K562 (cell line): ENCODE measurements at regions not wholly inside any gene's neighbourhood (a gene's known extent, or its start where the extent isn't known, plus 50 kb on each side); places are given as distances from the start of the nearest gene placed in this dataset.

ENCODE experiments used
- ATAC-seq: fragments of 200-7000 bp; cut with Tn5 transposase; 3 replicates; pipeline ENCODE4 v1.9.1; 2020; ENCODE audit warnings: moderate library complexity
- BruUV-seq: library from RNA; stranded (reverse); fragments of 400-500 nt; replicated peaks from 2 replicates; lab custom pipeline; 2021; lab: Mats Ljungman, UMichigan
- CTCF ChIA-PET: fragments of 300-600 bp; formaldehyde crosslinking; extraction: SDS; loops from one replicate; lab custom pipeline; 2021; ENCODE audit warnings: low intra/inter-chr PET ratio; lab: Yijun Ruan, JAX
- POLR2A ChIA-PET: fragments of 300-600, 350-650 bp; sonication (Branson Sonifier 250); formaldehyde crosslinking; extraction: SDS; loops from one replicate; lab custom pipeline; 2021; ENCODE audit warnings: antibody characterized with exemption, inconsistent platforms; lab: Yijun Ruan, JAX
- DNase-seq, 4 experiments: peaks; one replicate each; pipeline versions ENCODE4 v3.0.0 to v3.0.0-alpha.2; 2011 to 2018; ENCODE audit warnings: low spot score in 3 of 4, mixed read lengths in 3 of 4; ENCODE audit errors: extremely low read depth in 1 of 4
- FAIRE-seq: peaks from 2 replicates; lab custom pipeline; 2011; peaks lifted over from hg19 to GRCh38; lab: Jason Lieb, UNC
- H2AFZ ChIP-seq: 2 replicates; pipeline ENCODE4 v1.6.0; 2011; ENCODE audit warnings: low read depth, low read length, control low read depth, inconsistent platforms
- H3K27ac ChIP-seq: fragments of 200-600 bp; 3 replicates; pipeline ENCODE4 v1.8.0; 2011; ENCODE audit warnings: low read depth, mild to moderate bottlenecking, control low read depth, inconsistent platforms, low read length, moderate library complexity, mixed read lengths; ENCODE audit errors: extremely low read depth
- H3K27me3 ChIP-seq, 2 experiments: fragments of 300-600 bp in 1 of 2; 2 replicates in 1 of 2; 3 replicates in 1 of 2; pipeline versions ENCODE4 v1.6.0 to v1.8.0; 2011; ENCODE audit warnings: inconsistent platforms in 2 of 2, low read length in 2 of 2, mild to moderate bottlenecking in 1 of 2, mixed read lengths in 1 of 2, moderate library complexity in 1 of 2; ENCODE audit not compliant: control insufficient read depth in 2 of 2, insufficient read depth in 2 of 2
- H3K36me3 ChIP-seq: fragments of 300-600 bp; 3 replicates; pipeline ENCODE4 v1.8.0; 2011; ENCODE audit warnings: mild to moderate bottlenecking, low read length, inconsistent platforms; ENCODE audit not compliant: control insufficient read depth, insufficient read depth
- H3K4me1 ChIP-seq, 2 experiments: fragments of 200-600 bp in 1 of 2; replicated peaks in 1 of 2; 2 replicates in 1 of 2; 3 replicates in 1 of 2; pipeline versions ENCODE4 v1.5.1 to v1.8.0; 2011; ENCODE audit warnings: inconsistent platforms in 2 of 2, low read length in 2 of 2, mild to moderate bottlenecking in 1 of 2, mixed read lengths in 1 of 2, moderate library complexity in 1 of 2; ENCODE audit not compliant: control insufficient read depth in 2 of 2, insufficient read depth in 2 of 2
- H3K4me2 ChIP-seq: 2 replicates; pipeline ENCODE4 v1.6.1; 2011; ENCODE audit warnings: low read length, control low read depth, inconsistent platforms, mixed read lengths; ENCODE audit not compliant: insufficient read depth
- H3K4me3 ChIP-seq: fragments of 200-600 bp; sonication (generic), shearing (Covaris generic); 2 replicates; pipeline ENCODE4 v1.5.1; 2016; ENCODE audit warnings: control low read depth, inconsistent platforms
- H3K79me2 ChIP-seq: fragments of 200-600 bp; 3 replicates; pipeline ENCODE4 v1.8.0; 2011; ENCODE audit warnings: low read length, inconsistent platforms; ENCODE audit not compliant: control insufficient read depth, insufficient read depth
- H3K9ac ChIP-seq, 2 experiments: 2 replicates each; pipeline versions ENCODE4 v1.6.0 to v1.6.1; 2011; ENCODE audit warnings: low read depth in 2 of 2, low read length in 2 of 2, control low read depth in 1 of 2, inconsistent platforms in 1 of 2, mild to moderate bottlenecking in 1 of 2, mixed read lengths in 1 of 2; ENCODE audit not compliant: insufficient read depth in 1 of 2
- H3K9me1 ChIP-seq: one replicate; pipeline ENCODE4 v1.6.0; 2011; ENCODE audit warnings: inconsistent platforms, mild to moderate bottlenecking, low read length, moderate library complexity; ENCODE audit not compliant: control insufficient read depth, insufficient read depth
- H3K9me3 ChIP-seq: replicated peaks from 2 replicates; pipeline ENCODE4 v1.5.1; 2011; ENCODE audit warnings: low read depth, low read length, inconsistent platforms; ENCODE audit not compliant: control insufficient read depth, insufficient read depth
- H4K20me1 ChIP-seq: replicated peaks from 2 replicates; pipeline ENCODE4 v1.6.1; 2011; ENCODE audit warnings: low read length, inconsistent platforms, mixed read lengths; ENCODE audit not compliant: control insufficient read depth, insufficient read depth
- BCLAF1 ChIP-seq, 2 experiments: fragments of 450-650 bp in 1 of 2; IDR thresholded peaks; 2 replicates each; pipeline ENCODE4 v1.6.1; 2011 to 2017; ENCODE audit warnings: low read depth in 2 of 2, antibody characterized with exemption in 1 of 2, borderline replicate concordance in 1 of 2, low read length in 1 of 2, mild to moderate bottlenecking in 1 of 2, mixed read lengths in 1 of 2; ENCODE audit not compliant: control insufficient read depth in 1 of 2
- DACH1 ChIP-seq: fragments of 450-650 bp; IDR thresholded peaks from 2 replicates; pipeline ENCODE4 v1.6.1; 2018; ENCODE audit not compliant: partially characterized antibody
- FOSL1 ChIP-seq: fragments of 200-800 bp; sonication (Bioruptor generic); conservative IDR thresholded peaks from 2 replicates; pipeline ENCODE4 v1.6.1; 2016; ENCODE audit warnings: missing genetic modification characterization, missing compliant biosample characterization
- HDAC2 ChIP-seq: fragments of 450-650 bp; IDR thresholded peaks from 2 replicates; pipeline ENCODE4 v1.6.1; 2016; ENCODE audit warnings: mild to moderate bottlenecking
- MEIS2 ChIP-seq: fragments of 450-650 bp; IDR thresholded peaks from 2 replicates; pipeline ENCODE4 v1.6.1; 2014; ENCODE audit warnings: mild to moderate bottlenecking; ENCODE audit not compliant: partially characterized antibody
- PREB ChIP-seq: sonication (generic); formaldehyde crosslinking; IDR thresholded peaks from 2 replicates; pipeline ENCODE4 v1.8.1; 2023; ENCODE audit warnings: mild to moderate bottlenecking, missing genetic modification reagents
- RBM25 ChIP-seq: fragments of 200-400 bp; formaldehyde crosslinking; IDR thresholded peaks from 2 replicates; pipeline ENCODE4 v1.6.1; 2018; ENCODE audit warnings: low read length, low read depth, moderate library complexity; ENCODE audit not compliant: severe bottlenecking
- THAP7 ChIP-seq: fragments of 250-450 bp; sonication (Bioruptor Pico); IDR thresholded peaks from 2 replicates; pipeline ENCODE4 v1.5.0; 2021
- ZBTB33 ChIP-seq: sonication (generic); formaldehyde crosslinking; IDR thresholded peaks from 2 replicates; pipeline ENCODE4 v1.8.1; 2023; ENCODE audit warnings: mild to moderate bottlenecking, missing genetic modification reagents
- ZNF280A ChIP-seq: fragments of 450-650 bp; IDR thresholded peaks from 2 replicates; pipeline ENCODE4 v1.6.1; 2018; ENCODE audit warnings: mild to moderate bottlenecking, low read depth; ENCODE audit not compliant: partially characterized antibody
- WGBS: fragments of 100-300 bp; shearing (Covaris generic); methylation state at CpG from one replicate; pipeline ENCODE4 v1.1.6; 2016; ENCODE audit warnings: low coverage, mixed read lengths; ENCODE audit not compliant: insufficient coverage; ENCODE audit errors: missing lambda C conversion rate; 5-methylcytosine and 5-hydroxymethylcytosine counted together
- in situ Hi-C: fragments of 300-500 bp; cut with MboI; formaldehyde crosslinking; loops from 4 replicates; pipeline ENCODE4 v1.15.0; 2018; ENCODE audit warnings: inconsistent platforms, mixed read lengths
- intact Hi-C: fragments of 100-400 bp; cut with micrococcal nuclease; formaldehyde crosslinking; loops from 2 replicates; pipeline ENCODE4 v1.14.2; 2022

- DNase-seq (no peak), ATAC-seq (no peak), FAIRE-seq (no peak)
- Histone ChIP-seq H3K27me3 (no peaks in the 10 kb centered on the region), H3K27ac (no peak overlapping the region), H3K4me3 (no peak overlapping the region), H3K79me2 (no peaks in the 10 kb centered on the region), H3K9me1 (no peaks in the 10 kb centered on the region), H3K4me2 (no peak overlapping the region), H3K9me3 (no peaks in the 10 kb centered on the region), H3K4me1 (no peaks in the 10 kb centered on the region; a peak in 1 of 5 replicates), H4K20me1 (no peaks in the 10 kb centered on the region), H3K9ac (no peak overlapping the region), H2AFZ (no peak overlapping the region), H3K36me3 (no peaks in the 10 kb centered on the region)
- BruUV-seq = no TSS peak
- CTCF ChIA-PET = no interaction called here
- WGBS = 0% methylated on average over 1 of the region's 1 CpG
- TF ChIP-seq PREB (CRISPR knock-in tag) (no peak), DACH1 (no peak), THAP7 (CRISPR knock-in tag) (no peak), HDAC2 (no peak), RBM25 (peak; percentile 33), MEIS2 (peak; percentile 13), BCLAF1 (IDR thresholded peaks at IDR 0.05; ENCODE audit: borderline replicate concordance in 1 of 2, control insufficient read depth in 1 of 2, low read depth in 2 of 2, low read length in 1 of 2) (no peak), ZBTB33 (CRISPR knock-in tag) (no peak), ZNF280A (no peak), FOSL1 (tag) (peak; percentile 54)
- in situ Hi-C loops = no loop called here
- intact Hi-C loops = no loop called here
- POLR2A ChIA-PET = no interaction called here
Observed at GRCh38 chr6:82555801-82556200, 192.2 kb downstream of the TPBG start.
